Endodermal cell (in vitro differentiated cells): ENCODE measurements at regions not wholly inside any gene's neighbourhood (a gene's known extent, or its start where the extent isn't known, plus 50 kb on each side); places are given as distances from the start of the nearest gene placed in this dataset.
A peak's percentile ranks its signal among the peaks of the same experiment; 100 is the strongest.

Experiments
- DNase-seq: peaks from one replicate; pipeline ENCODE4 v3.0.0-alpha.2; 2017
- H3K27ac ChIP-seq: 2 replicates; pipeline ENCODE4 v1.5.1; 2013; ENCODE audit warnings: mild to moderate bottlenecking, low read depth, low read length, moderate library complexity
- H3K27me3 ChIP-seq: 2 replicates; pipeline ENCODE4 v1.6.1; 2013; ENCODE audit warnings: mild to moderate bottlenecking, low read length, moderate library complexity; ENCODE audit not compliant: insufficient read depth, control insufficient read depth, poor library complexity, severe bottlenecking
- H3K36me3 ChIP-seq: 2 replicates; pipeline ENCODE4 v1.7.0; 2013; ENCODE audit warnings: mild to moderate bottlenecking, low read length, moderate library complexity; ENCODE audit not compliant: control insufficient read depth, insufficient read depth
- H3K4me1 ChIP-seq: one replicate; pipeline ENCODE4 v1.7.0; 2013; ENCODE audit warnings: low read length; ENCODE audit not compliant: control insufficient read depth, insufficient read depth
- H3K4me3 ChIP-seq: 2 replicates; pipeline ENCODE4 v1.5.1; 2013; ENCODE audit warnings: mild to moderate bottlenecking, low read length, moderate library complexity
- H3K9ac ChIP-seq: 2 replicates; pipeline ENCODE4 v1.6.1; 2013; ENCODE audit warnings: mild to moderate bottlenecking, low read length, moderate library complexity; ENCODE audit not compliant: poor library complexity, severe bottlenecking; ENCODE audit errors: extremely low read depth
- H3K9me3 ChIP-seq: 2 replicates; pipeline ENCODE4 v1.6.1; 2013; ENCODE audit warnings: mild to moderate bottlenecking, low read length, moderate library complexity; ENCODE audit not compliant: control insufficient read depth
- H3K27ac Mint-ChIP-seq: 2 replicates; pipeline ENCODE4 v1.8.0; 2020; ENCODE audit warnings: mixed read lengths
- H3K27me3 Mint-ChIP-seq: 2 replicates; pipeline ENCODE4 v1.8.0; 2021; ENCODE audit warnings: mild to moderate bottlenecking, mixed read lengths; ENCODE audit not compliant: insufficient read depth
- H3K36me3 Mint-ChIP-seq: 2 replicates; pipeline ENCODE4 v1.8.0; 2020; ENCODE audit warnings: low read depth, mixed read lengths
- H3K4me1 Mint-ChIP-seq: 2 replicates; pipeline ENCODE4 v1.8.0; 2020; ENCODE audit warnings: mixed read lengths
- H3K4me3 Mint-ChIP-seq: 2 replicates; pipeline ENCODE4 v1.8.0; 2020; ENCODE audit warnings: mild to moderate bottlenecking, moderate library complexity, mixed read lengths
- H3K9me3 Mint-ChIP-seq: 2 replicates; pipeline ENCODE4 v1.8.0; 2020; ENCODE audit warnings: mild to moderate bottlenecking, mixed read lengths
- WGBS, 2 experiments: methylation state at CpG; one replicate each; pipeline versions ENCODE4 v1.1.5 to v1.1.7; 2013; ENCODE audit warnings: missing lambda C conversion rate in 2 of 2, mixed read lengths in 1 of 2; ENCODE audit not compliant: insufficient coverage in 1 of 2, insufficient read length in 1 of 2; 5-methylcytosine and 5-hydroxymethylcytosine counted together
- TF ChIP-seq, protein P1 (sequence below): fragments of 200-600 bp; sonication (generic); conservative IDR thresholded peaks from 2 replicates; pipeline ENCODE4 v1.5.0; 2021; ENCODE audit warnings: antibody characterized with exemption, mild to moderate bottlenecking

DNA sequence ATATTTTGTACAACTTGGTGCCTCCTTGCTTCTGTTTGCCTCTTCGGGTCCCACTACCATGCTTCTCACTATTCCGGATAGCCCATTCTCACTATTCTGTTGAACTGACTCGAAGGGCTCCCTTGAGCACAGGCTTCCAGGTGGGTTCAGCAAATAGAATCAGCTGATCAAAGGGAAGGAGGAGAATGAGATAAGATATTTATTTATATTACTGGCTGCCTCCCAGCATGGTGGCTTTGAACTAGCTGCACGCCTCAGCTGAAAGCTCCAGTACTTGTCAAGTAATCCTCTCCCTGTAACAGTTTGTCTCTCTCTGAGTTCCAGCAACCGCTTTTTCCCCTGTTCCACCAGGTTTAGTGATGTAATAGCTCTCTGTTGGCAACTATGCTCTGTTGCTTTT is 187.8 kb upstream of the HNRNPA3 start:
- H3K27ac Mint-ChIP-seq = no peak overlapping the region
- no peaks in the 10 kb centered on the region for H3K9me3 Mint-ChIP-seq
- H3K9ac ChIP-seq = no peak overlapping the region
- no peak overlapping the region for H3K4me3 ChIP-seq
- DNase-seq = peak; percentile 73
- H3K9me3 ChIP-seq = peaks cover 9% of the 10 kb centered on the region
- no peak overlapping the region for H3K4me3 Mint-ChIP-seq
- H3K4me1 Mint-ChIP-seq = peaks cover 6% of the 10 kb centered on the region
- TF ChIP-seq, protein P1, sequence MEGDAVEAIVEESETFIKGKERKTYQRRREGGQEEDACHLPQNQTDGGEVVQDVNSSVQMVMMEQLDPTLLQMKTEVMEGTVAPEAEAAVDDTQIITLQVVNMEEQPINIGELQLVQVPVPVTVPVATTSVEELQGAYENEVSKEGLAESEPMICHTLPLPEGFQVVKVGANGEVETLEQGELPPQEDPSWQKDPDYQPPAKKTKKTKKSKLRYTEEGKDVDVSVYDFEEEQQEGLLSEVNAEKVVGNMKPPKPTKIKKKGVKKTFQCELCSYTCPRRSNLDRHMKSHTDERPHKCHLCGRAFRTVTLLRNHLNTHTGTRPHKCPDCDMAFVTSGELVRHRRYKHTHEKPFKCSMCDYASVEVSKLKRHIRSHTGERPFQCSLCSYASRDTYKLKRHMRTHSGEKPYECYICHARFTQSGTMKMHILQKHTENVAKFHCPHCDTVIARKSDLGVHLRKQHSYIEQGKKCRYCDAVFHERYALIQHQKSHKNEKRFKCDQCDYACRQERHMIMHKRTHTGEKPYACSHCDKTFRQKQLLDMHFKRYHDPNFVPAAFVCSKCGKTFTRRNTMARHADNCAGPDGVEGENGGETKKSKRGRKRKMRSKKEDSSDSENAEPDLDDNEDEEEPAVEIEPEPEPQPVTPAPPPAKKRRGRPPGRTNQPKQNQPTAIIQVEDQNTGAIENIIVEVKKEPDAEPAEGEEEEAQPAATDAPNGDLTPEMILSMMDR = no peak
- peaks cover 3% of the 10 kb centered on the region for H3K4me1 ChIP-seq
- peaks cover 98% of the 10 kb centered on the region for H3K27me3 ChIP-seq
- no peaks in the 10 kb centered on the region for H3K36me3 Mint-ChIP-seq
- 36 to 41% methylated on average over 1 to 5 of the region's 5 CpGs for WGBS, 2 experiments
- H3K36me3 ChIP-seq = no peaks in the 10 kb centered on the region
- no peak overlapping the region for H3K27ac ChIP-seq
- peaks cover 98% of the 10 kb centered on the region for H3K27me3 Mint-ChIP-seq

DNA sequence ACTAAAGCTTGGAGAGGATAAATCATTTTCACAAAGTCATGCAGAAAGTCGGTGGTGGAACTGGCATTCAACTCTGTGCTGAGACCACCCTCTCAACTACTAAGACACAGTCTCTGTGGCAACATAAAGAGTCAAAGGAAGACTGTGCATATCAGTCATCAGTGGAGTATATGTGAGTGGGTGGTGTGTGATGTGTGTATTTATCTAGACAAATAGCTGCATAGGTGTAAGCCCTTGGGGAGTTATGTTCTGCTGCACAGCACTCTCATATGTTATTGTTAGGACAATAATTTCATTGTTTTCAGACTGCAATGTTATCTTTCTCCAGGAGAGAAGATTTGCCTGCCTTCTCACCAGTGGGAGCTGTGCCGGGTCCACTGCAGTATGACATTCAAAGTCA is 186.3 kb upstream of the HNRNPA3 start:
- Histone ChIP-seq H3K4me3 (no peak overlapping the region), H3K27me3 (peaks cover 98% of the 10 kb centered on the region), H3K9me3 (peaks cover 9% of the 10 kb centered on the region), H3K36me3 (no peaks in the 10 kb centered on the region), H3K4me1 (peaks cover 3% of the 10 kb centered on the region), H3K9ac (no peak overlapping the region), H3K27ac (no peak overlapping the region)
- Mint-ChIP-seq H3K27ac (no peak overlapping the region), H3K4me3 (no peak overlapping the region), H3K4me1 (peaks cover 6% of the 10 kb centered on the region), H3K9me3 (no peaks in the 10 kb centered on the region), H3K27me3 (peaks cover 97% of the 10 kb centered on the region), H3K36me3 (no peaks in the 10 kb centered on the region)
- no peak for DNase-seq
- 57 to 90% methylated on average over 1 to 2 of the region's 2 CpGs for WGBS, 2 experiments
- TF ChIP-seq, protein P1 = no peak

GRCh38 chr2:177026956-177027355 is 185.6 kb upstream of the HNRNPA3 start:
- Mint-ChIP-seq H3K27me3 (peaks cover 97% of the 10 kb centered on the region), H3K36me3 (no peaks in the 10 kb centered on the region), H3K27ac (no peak overlapping the region), H3K9me3 (no peaks in the 10 kb centered on the region), H3K4me1 (peaks cover 6% of the 10 kb centered on the region), H3K4me3 (no peak overlapping the region)
- H3K4me1 ChIP-seq = peaks cover 3% of the 10 kb centered on the region
- no peak overlapping the region for H3K4me3 ChIP-seq
- H3K27ac ChIP-seq = no peak overlapping the region
- no peak for DNase-seq
- TF ChIP-seq, protein P1 = no peak
- WGBS, 2 experiments = 92 to 100% methylated on average over 1 to 2 of the region's 2 CpGs
- no peak overlapping the region for H3K9ac ChIP-seq
- H3K36me3 ChIP-seq = no peaks in the 10 kb centered on the region
- peaks cover 9% of the 10 kb centered on the region for H3K9me3 ChIP-seq
- peaks cover 98% of the 10 kb centered on the region for H3K27me3 ChIP-seq
